GM12892 (cell line): ENCODE measurements at regions not wholly inside any gene's neighbourhood (a gene's known extent, or its start where the extent isn't known, plus 50 kb on each side); places are given as distances from the start of the nearest gene placed in this dataset.
"Not testable (repeated sequence)": the region's sequence is repeated elsewhere in the genome, so short reads cannot be mapped to it uniquely, and the experiment has no call there.

Experiments used
- POLR2A ChIP-seq: IDR thresholded peaks from 2 replicates; pipeline ENCODE4 v1.6.1; 2011; ENCODE audit warnings: low read depth, low read length, control low read depth
- POLR2AphosphoS5 ChIP-seq: IDR thresholded peaks from 2 replicates; pipeline ENCODE4 v1.6.1; 2011; ENCODE audit warnings: low read depth, low read length, control low read depth

GRCh38 chr7:76797639-76798038 lies 170.6 kb upstream of the POMZP3 start:
- not testable (repeated sequence) for TF ChIP-seq POLR2AphosphoS5, POLR2A
